SK-N-SH (cell line): ENCODE measurements at regions not wholly inside any gene's neighbourhood (a gene's known extent, or its start where the extent isn't known, plus 50 kb on each side); places are given as distances from the start of the nearest gene placed in this dataset.

Source experiments
- CTCF ChIA-PET: fragments of 300-600, 350-600 bp; formaldehyde crosslinking; extraction: SDS; loops from one replicate; lab custom pipeline; 2021; lab: Yijun Ruan, JAX
- POLR2A ChIA-PET: fragments of 350-600 bp; sonication (Branson Sonifier 250); formaldehyde crosslinking; extraction: SDS; loops from one replicate; lab custom pipeline; 2020; ENCODE audit warnings: antibody characterized with exemption, inconsistent platforms; lab: Yijun Ruan, JAX
- DNase-seq: peaks from one replicate; pipeline ENCODE4 v3.0.0; 2012
- H2AFZ ChIP-seq: fragments of 200-600 bp; sonication (generic); 2 replicates; pipeline ENCODE4 v1.8.1; 2016; ENCODE audit warnings: antibody characterized with exemption, mild to moderate bottlenecking, low read depth
- H3F3A ChIP-seq: fragments of 200-600 bp; sonication (generic); replicated peaks from 2 replicates; pipeline ENCODE3; 2016; ENCODE audit warnings: antibody characterized with exemption, mild to moderate bottlenecking; ENCODE audit not compliant: insufficient read depth
- H3K27ac ChIP-seq, 2 experiments: fragments of 200-500 bp in 1 of 2; fragments of 200-600 bp in 1 of 2; sonication (Bioruptor generic) in 1 of 2; sonication (generic), shearing (Covaris generic) in 1 of 2; 2 replicates each; pipeline versions ENCODE4 v1.5.1 to v1.6.1; 2014 to 2016; ENCODE audit warnings: low read depth in 2 of 2, inconsistent platforms in 1 of 2, low read length in 1 of 2, mild to moderate bottlenecking in 1 of 2, mixed read lengths in 1 of 2
- H3K27me3 ChIP-seq: fragments of 200-600 bp; sonication (generic), shearing (Covaris generic); 2 replicates; pipeline ENCODE4 v1.6.1; 2016; ENCODE audit warnings: mixed run types; ENCODE audit not compliant: insufficient read depth
- H3K36me3 ChIP-seq, 2 experiments: fragments of 200-500 bp in 1 of 2; fragments of 200-600 bp in 1 of 2; sonication (Bioruptor generic) in 1 of 2; sonication (generic) in 1 of 2; replicated peaks in 1 of 2; 2 replicates each; pipeline versions ENCODE3 to v1.5.1; 2014 to 2016; ENCODE audit warnings: low read length in 1 of 2, mild to moderate bottlenecking in 1 of 2; ENCODE audit not compliant: insufficient read depth in 2 of 2, control insufficient read depth in 1 of 2
- H3K4me1 ChIP-seq, 2 experiments: fragments of 200-500 bp in 1 of 2; fragments of 200-600 bp in 1 of 2; sonication (Bioruptor generic) in 1 of 2; sonication (generic), shearing (Covaris generic) in 1 of 2; 2 replicates each; pipeline versions ENCODE4 v1.5.1 to v1.6.1; 2014 to 2016; ENCODE audit warnings: low read depth in 1 of 2, low read length in 1 of 2, mixed run types in 1 of 2; ENCODE audit not compliant: insufficient read depth in 2 of 2, control insufficient read depth in 1 of 2
- H3K4me2 ChIP-seq: fragments of 200-600 bp; sonication (generic), shearing (Covaris generic); 2 replicates; pipeline ENCODE4 v1.6.1; 2017; ENCODE audit warnings: mixed run types
- H3K4me3 ChIP-seq, 2 experiments: fragments of 200-500 bp in 1 of 2; fragments of 200-600 bp in 1 of 2; sonication (Bioruptor generic) in 1 of 2; sonication (generic), shearing (Covaris generic) in 1 of 2; 2 replicates each; pipeline versions ENCODE4 v1.5.1 to v1.8.1; 2014 to 2016; ENCODE audit warnings: low read depth in 2 of 2, inconsistent platforms in 1 of 2, low read length in 1 of 2, mild to moderate bottlenecking in 1 of 2, mixed read lengths in 1 of 2, moderate library complexity in 1 of 2
- H3K79me2 ChIP-seq: fragments of 200-600 bp; sonication (generic); 2 replicates; pipeline ENCODE4 v1.8.1; 2017; ENCODE audit warnings: mild to moderate bottlenecking; ENCODE audit not compliant: insufficient read depth
- H3K9ac ChIP-seq: fragments of 200-600 bp; sonication (generic); 2 replicates; pipeline ENCODE4 v1.6.1; 2017; ENCODE audit warnings: mixed run types
- H3K9me2 ChIP-seq: fragments of 200-600 bp; sonication (generic); 2 replicates; pipeline ENCODE4 v1.6.1; 2017; ENCODE audit warnings: mixed run types
- H3K9me3 ChIP-seq: fragments of 200-600 bp; sonication (generic); 2 replicates; pipeline ENCODE4 v1.6.1; 2017; ENCODE audit warnings: mixed run types, mild to moderate bottlenecking, moderate library complexity
- H4K20me1 ChIP-seq: fragments of 200-600 bp; sonication (generic); 2 replicates; pipeline ENCODE4 v1.6.1; 2017; ENCODE audit warnings: mild to moderate bottlenecking, mixed run types; ENCODE audit not compliant: insufficient read depth
- ELF1 ChIP-seq: IDR thresholded peaks from 2 replicates; pipeline ENCODE4 v1.4.0; 2012
- EZH2phosphoT487 ChIP-seq: fragments of 200-600 bp; sonication (generic); IDR thresholded peaks from 2 replicates; pipeline ENCODE4 v1.6.1; 2017; ENCODE audit warnings: low read depth, mixed run types, mild to moderate bottlenecking, antibody characterized with exemption, moderate library complexity, borderline replicate concordance
- FOSL2 ChIP-seq: IDR thresholded peaks from 2 replicates; pipeline ENCODE4 v1.4.0; 2012; ENCODE audit warnings: low read depth, mild to moderate bottlenecking, moderate library complexity, borderline replicate concordance
- FOXJ3 ChIP-seq: sonication (generic); formaldehyde crosslinking; IDR thresholded peaks from 2 replicates; pipeline ENCODE4 v1.5.1; 2020; ENCODE audit warnings: mild to moderate bottlenecking, missing genetic modification reagents
- FOXM1 ChIP-seq: IDR thresholded peaks from 2 replicates; pipeline ENCODE4 v1.4.0; 2012; ENCODE audit warnings: low read depth, mild to moderate bottlenecking
- GABPA ChIP-seq: IDR thresholded peaks from 2 replicates; pipeline ENCODE4 v1.4.0; 2012; ENCODE audit warnings: low read depth, mild to moderate bottlenecking
- GATA2 ChIP-seq: sonication (generic); formaldehyde crosslinking; IDR thresholded peaks from 2 replicates; pipeline ENCODE4 v1.5.0; 2020; ENCODE audit warnings: mild to moderate bottlenecking, missing genetic modification reagents
- IRF3 ChIP-seq: fragments of 150-350 bp; IDR thresholded peaks from 2 replicates; pipeline ENCODE4 v1.6.1; 2016; ENCODE audit warnings: mild to moderate bottlenecking, low read depth, low read length
- NFIC ChIP-seq: IDR thresholded peaks from 2 replicates; pipeline ENCODE4 v1.4.0; 2012; ENCODE audit warnings: borderline replicate concordance
- POLR2AphosphoS5 ChIP-seq: IDR thresholded peaks from 2 replicates; pipeline ENCODE4 v1.6.1; 2012; ENCODE audit warnings: low read depth, low read length
- RAD21 ChIP-seq: IDR thresholded peaks from 2 replicates; pipeline ENCODE4 v1.6.1; 2012; ENCODE audit warnings: mild to moderate bottlenecking, low read length
- RXRA ChIP-seq: IDR thresholded peaks from 2 replicates; pipeline ENCODE4 v1.4.0; 2012; ENCODE audit warnings: low read depth, mild to moderate bottlenecking, borderline replicate concordance
- SMC3 ChIP-seq: IDR thresholded peaks from 2 replicates; pipeline ENCODE4 v1.6.1; 2012; ENCODE audit warnings: low read depth, low read length, improper control_type of control experiment
- TCF12 ChIP-seq: IDR thresholded peaks from 2 replicates; pipeline ENCODE4 v1.4.0; 2012
- TEAD4 ChIP-seq: IDR thresholded peaks from 2 replicates; pipeline ENCODE4 v1.4.0; 2012; ENCODE audit warnings: mild to moderate bottlenecking, borderline replicate concordance; ENCODE audit not compliant: insufficient read depth
- YY1 ChIP-seq: IDR thresholded peaks from 2 replicates; pipeline ENCODE4 v1.4.0; 2012; ENCODE audit warnings: low read depth, mild to moderate bottlenecking
- ZBTB33 ChIP-seq: IDR thresholded peaks from 2 replicates; pipeline ENCODE4 v1.4.0; 2012; ENCODE audit warnings: low read depth, borderline replicate concordance
- WGBS: methylation state at CpG from one replicate; pipeline ENCODE4 v1.1.6; 2017; ENCODE audit warnings: low lambda C conversion rate; 5-methylcytosine and 5-hydroxymethylcytosine counted together
- TF ChIP-seq, protein P1 (sequence below): IDR thresholded peaks from 2 replicates; pipeline ENCODE4 v1.4.0; 2012; ENCODE audit warnings: low read depth
- TF ChIP-seq, protein P2 (sequence below): fragments of 150-350 bp; IDR thresholded peaks from 2 replicates; pipeline ENCODE4 v1.6.1; 2017; ENCODE audit warnings: antibody characterized with exemption, low read length, low read depth, borderline replicate concordance
- TF ChIP-seq, protein P3 (sequence below): IDR thresholded peaks from 2 replicates; pipeline ENCODE4; 2012

DNA sequence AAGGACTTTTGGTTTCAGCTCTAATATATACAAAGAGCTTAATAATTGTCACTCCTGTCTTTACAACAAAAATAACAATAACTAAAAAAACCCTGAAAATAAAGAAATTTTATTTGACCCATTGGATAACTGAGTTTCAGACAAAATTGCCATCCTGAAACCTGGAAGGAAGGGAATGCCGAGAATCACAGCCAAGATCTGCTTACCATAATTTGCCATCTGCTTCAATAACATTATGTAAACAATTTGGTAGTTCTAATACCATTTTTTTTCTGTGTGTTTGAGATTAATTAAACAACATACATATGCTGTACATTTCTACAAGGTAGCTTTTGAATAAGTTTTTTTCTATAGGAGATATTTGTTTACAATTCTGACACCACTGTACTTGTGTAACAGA is 596.3 kb upstream of the MGAT4C start:
- Histone ChIP-seq H4K20me1 (no peaks in the 10 kb centered on the region), H3K9me2 (no peaks in the 10 kb centered on the region), H3F3A (no peaks in the 10 kb centered on the region), H3K79me2 (no peaks in the 10 kb centered on the region), H3K4me2 (no peak overlapping the region), H3K36me3 (no peaks in the 10 kb centered on the region), H3K4me1 (no peaks in the 10 kb centered on the region), H3K27ac (no peak overlapping the region), H3K4me3 (no peak overlapping the region), H3K27me3 (no peaks in the 10 kb centered on the region), H2AFZ (no peak overlapping the region), H3K9ac (no peak overlapping the region), H3K9me3 (no peaks in the 10 kb centered on the region)
- no peak for TF ChIP-seq ZBTB33
- TF ChIP-seq ELF1, result no peak
- no peak for TF ChIP-seq TEAD4
- TF ChIP-seq GABPA, result no peak
- TF ChIP-seq SMC3, result no peak
- TF ChIP-seq TCF12, result no peak
- no peak for TF ChIP-seq RXRA
- TF ChIP-seq IRF3, result no peak
- no peak for TF ChIP-seq FOSL2
- TF ChIP-seq NFIC, result no peak
- no peak for TF ChIP-seq FOXM1
- no peak for TF ChIP-seq RAD21
- TF ChIP-seq, protein P1, sequence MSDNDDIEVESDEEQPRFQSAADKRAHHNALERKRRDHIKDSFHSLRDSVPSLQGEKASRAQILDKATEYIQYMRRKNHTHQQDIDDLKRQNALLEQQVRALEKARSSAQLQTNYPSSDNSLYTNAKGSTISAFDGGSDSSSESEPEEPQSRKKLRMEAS, result no peak
- no peak for TF ChIP-seq EZH2phosphoT487
- no peak for TF ChIP-seq POLR2AphosphoS5
- no peak for TF ChIP-seq GATA2 (CRISPR knock-in tag)
- no peak for TF ChIP-seq YY1
- TF ChIP-seq, protein P2, sequence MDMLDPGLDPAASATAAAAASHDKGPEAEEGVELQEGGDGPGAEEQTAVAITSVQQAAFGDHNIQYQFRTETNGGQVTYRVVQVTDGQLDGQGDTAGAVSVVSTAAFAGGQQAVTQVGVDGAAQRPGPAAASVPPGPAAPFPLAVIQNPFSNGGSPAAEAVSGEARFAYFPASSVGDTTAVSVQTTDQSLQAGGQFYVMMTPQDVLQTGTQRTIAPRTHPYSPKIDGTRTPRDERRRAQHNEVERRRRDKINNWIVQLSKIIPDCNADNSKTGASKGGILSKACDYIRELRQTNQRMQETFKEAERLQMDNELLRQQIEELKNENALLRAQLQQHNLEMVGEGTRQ, result no peak
- TF ChIP-seq FOXJ3 (CRISPR knock-in tag), result no peak
- TF ChIP-seq, protein P3, sequence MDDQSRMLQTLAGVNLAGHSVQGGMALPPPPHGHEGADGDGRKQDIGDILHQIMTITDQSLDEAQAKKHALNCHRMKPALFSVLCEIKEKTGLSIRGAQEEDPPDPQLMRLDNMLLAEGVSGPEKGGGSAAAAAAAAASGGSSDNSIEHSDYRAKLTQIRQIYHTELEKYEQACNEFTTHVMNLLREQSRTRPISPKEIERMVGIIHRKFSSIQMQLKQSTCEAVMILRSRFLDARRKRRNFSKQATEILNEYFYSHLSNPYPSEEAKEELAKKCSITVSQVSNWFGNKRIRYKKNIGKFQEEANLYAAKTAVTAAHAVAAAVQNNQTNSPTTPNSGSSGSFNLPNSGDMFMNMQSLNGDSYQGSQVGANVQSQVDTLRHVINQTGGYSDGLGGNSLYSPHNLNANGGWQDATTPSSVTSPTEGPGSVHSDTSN, result no peak
- ChIA-PET POLR2A (no interaction called here), CTCF (no interaction called here)
- 96% methylated on average over 1 of the region's 1 CpG for WGBS
- no peak for DNase-seq
